GM13977 (cell line): ENCODE measurements at regions not wholly inside any gene's neighbourhood (a gene's known extent, or its start where the extent isn't known, plus 50 kb on each side); places are given as distances from the start of the nearest gene placed in this dataset.

Experiments used
- DNase-seq: peaks from one replicate; pipeline ENCODE4 v3.0.0; 2012; ENCODE audit warnings: low spot score
- CTCF ChIP-seq: IDR thresholded peaks from 2 replicates; pipeline ENCODE4 v1.5.1; 2012; ENCODE audit warnings: mild to moderate bottlenecking, control low read depth; ENCODE audit not compliant: insufficient read depth; ENCODE audit errors: extremely low read depth, missing control alignments
- in situ Hi-C: fragments of 300-500 bp; cut with MboI; formaldehyde crosslinking; loops from one replicate; pipeline ENCODE4 v1.12.0; 2022; ENCODE audit warnings: low sequenced_read_pairs, low pct_unique_long_range_greater_than_20kb, mixed read lengths, inconsistent platforms; ENCODE audit not compliant: unreplicated experiment

- TF ChIP-seq CTCF, result no peak
- DNase-seq, result no peak
Measured at GRCh38 chr12:114274131-114274530, 131.8 kb downstream of the TBX5 start.

GRCh38 chr12:114272605-114273004 lies 133.3 kb downstream of the TBX5 start:
- no peak for TF ChIP-seq CTCF
- DNase-seq, result no peak
- in situ Hi-C loops, result no loop called here

More at GRCh38 chr12:114274131-114274530, 131.8 kb downstream of the TBX5 start:
- in situ Hi-C loops, result no loop called here

GRCh38 chr12:114272071-114272470 lies 133.9 kb downstream of the TBX5 start:
- in situ Hi-C loops, result no loop called here
- no peak for TF ChIP-seq CTCF
- DNase-seq, result no peak

GRCh38 chr12:114269153-114269552 lies 136.8 kb downstream of the TBX5 start:
- no peak for DNase-seq
- TF ChIP-seq CTCF, result no peak
- in situ Hi-C loops, result no loop called here

- in situ Hi-C loops, result no loop called here
- DNase-seq, result no peak
- no peak for TF ChIP-seq CTCF
Measured at GRCh38 chr12:114266536-114266935, 139.4 kb downstream of the TBX5 start.

GRCh38 chr12:114265036-114265435 lies 140.9 kb downstream of the TBX5 start:
- in situ Hi-C loops, result no loop called here
- no peak for TF ChIP-seq CTCF
- DNase-seq, result no peak
